ENCODE measurements at regions not wholly inside any gene's neighbourhood (a gene's known extent, or its start where the extent isn't known, plus 50 kb on each side); places are given as distances from the start of the nearest gene placed in this dataset.

DNA sequence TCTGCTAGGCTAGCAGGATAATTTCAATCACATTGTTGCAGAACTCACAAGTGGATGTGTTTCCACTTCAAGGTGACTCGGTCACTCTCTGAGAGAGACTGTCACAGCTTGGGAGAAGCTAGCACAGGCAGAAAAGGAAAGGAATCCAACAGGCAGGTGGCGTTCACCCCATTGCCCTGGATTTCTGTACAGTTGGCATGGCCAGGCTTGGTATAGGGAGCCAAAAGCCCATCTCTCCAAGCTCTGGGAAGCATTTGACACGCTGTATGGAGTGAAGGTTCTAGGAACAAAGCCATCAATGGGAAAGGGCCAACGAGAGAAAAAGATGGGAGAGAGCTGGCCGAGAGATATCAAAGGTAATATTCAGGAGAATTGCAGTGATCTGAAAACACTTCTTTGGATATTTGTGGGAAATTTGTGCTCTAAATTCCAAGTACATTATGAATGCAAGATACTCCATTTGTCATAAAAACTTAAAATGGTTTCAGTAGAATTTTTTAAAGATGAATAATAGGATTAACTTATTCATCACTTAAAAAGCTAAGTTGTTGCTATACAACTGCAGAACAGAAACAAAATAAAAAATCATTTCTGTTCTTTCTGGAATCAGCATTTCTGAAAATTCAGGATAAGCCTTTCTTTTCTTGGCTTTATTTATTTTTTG lies 223.5 kb upstream of the NTM start:
- H3F3A ChIP-seq (ENCODE audit: low read depth): no peaks in the 10 kb centered on the region
- Mint-ChIP-seq H3K4me1 (peaks cover 9% of the 10 kb centered on the region), H3K27me3 (ENCODE audit: insufficient read depth, low read depth) (peaks cover 7% of the 10 kb centered on the region), H3K4me3 (no peak overlapping the region), H3K36me3 (no peaks in the 10 kb centered on the region), H3K9me3 (no peaks in the 10 kb centered on the region), H3K27ac (no peak overlapping the region)
- H3K4me3 ChIP-seq: no peak overlapping the region
- no peaks in the 10 kb centered on the region for H3K9me3 ChIP-seq (ENCODE audit: low read depth)
- H3K4me2 ChIP-seq: no peak overlapping the region
- DNase-seq (ENCODE audit: low spot score): no peak
- TF ChIP-seq, protein P1, sequence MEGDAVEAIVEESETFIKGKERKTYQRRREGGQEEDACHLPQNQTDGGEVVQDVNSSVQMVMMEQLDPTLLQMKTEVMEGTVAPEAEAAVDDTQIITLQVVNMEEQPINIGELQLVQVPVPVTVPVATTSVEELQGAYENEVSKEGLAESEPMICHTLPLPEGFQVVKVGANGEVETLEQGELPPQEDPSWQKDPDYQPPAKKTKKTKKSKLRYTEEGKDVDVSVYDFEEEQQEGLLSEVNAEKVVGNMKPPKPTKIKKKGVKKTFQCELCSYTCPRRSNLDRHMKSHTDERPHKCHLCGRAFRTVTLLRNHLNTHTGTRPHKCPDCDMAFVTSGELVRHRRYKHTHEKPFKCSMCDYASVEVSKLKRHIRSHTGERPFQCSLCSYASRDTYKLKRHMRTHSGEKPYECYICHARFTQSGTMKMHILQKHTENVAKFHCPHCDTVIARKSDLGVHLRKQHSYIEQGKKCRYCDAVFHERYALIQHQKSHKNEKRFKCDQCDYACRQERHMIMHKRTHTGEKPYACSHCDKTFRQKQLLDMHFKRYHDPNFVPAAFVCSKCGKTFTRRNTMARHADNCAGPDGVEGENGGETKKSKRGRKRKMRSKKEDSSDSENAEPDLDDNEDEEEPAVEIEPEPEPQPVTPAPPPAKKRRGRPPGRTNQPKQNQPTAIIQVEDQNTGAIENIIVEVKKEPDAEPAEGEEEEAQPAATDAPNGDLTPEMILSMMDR (IDR thresholded peaks at IDR 0.05): no peak
- no peak for TF ChIP-seq EZH2phosphoT487 (IDR thresholded peaks at IDR 0.05)
- TF ChIP-seq EZH2 (IDR thresholded peaks at IDR 0.05): no peak
- H3K79me2 ChIP-seq (ENCODE audit: low read depth): no peaks in the 10 kb centered on the region
- peaks cover 11% of the 10 kb centered on the region for H3K4me1 ChIP-seq
- H3K27ac ChIP-seq: no peak overlapping the region
- no peak overlapping the region for H2AFZ ChIP-seq (replicated peaks)
- no peaks in the 10 kb centered on the region for H4K20me1 ChIP-seq (ENCODE audit: low read depth)
- H3K36me3 ChIP-seq: no peaks in the 10 kb centered on the region
- H3K9ac ChIP-seq: no peak overlapping the region
- no peaks in the 10 kb centered on the region for H3K27me3 ChIP-seq

DNA sequence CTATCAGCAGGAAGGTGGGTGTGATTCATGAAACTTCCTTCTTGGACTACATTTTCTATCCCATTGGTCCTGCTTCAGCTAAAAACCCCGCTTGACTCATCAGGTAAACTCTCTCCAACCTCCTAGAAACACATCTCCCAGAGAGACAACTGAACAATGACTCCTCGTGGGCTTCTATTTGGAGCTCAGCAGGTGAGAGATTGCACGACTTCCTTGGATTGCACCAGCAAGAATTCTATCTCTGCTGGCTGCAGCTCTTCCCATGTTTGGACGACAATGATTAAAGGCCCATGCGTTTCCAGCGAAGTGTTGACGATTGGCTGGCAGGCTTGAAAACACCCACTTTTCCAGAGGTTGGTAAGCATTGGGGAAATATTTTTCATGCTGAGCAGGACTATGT lies 216.1 kb upstream of the NTM start:
- peak; percentile 13 for DNase-seq (ENCODE audit: low spot score)
- no peaks in the 10 kb centered on the region for H3K36me3 Mint-ChIP-seq

GRCh38 chr11:131157678-131158077 lies 212.7 kb upstream of the NTM start:
- H3K27ac Mint-ChIP-seq: no peak overlapping the region
- Histone ChIP-seq H3K4me2 (no peak overlapping the region), H3F3A (ENCODE audit: low read depth) (peaks cover 12% of the 10 kb centered on the region), H3K4me3 (no peak overlapping the region), H3K27me3 (no peaks in the 10 kb centered on the region), H3K36me3 (no peaks in the 10 kb centered on the region), H3K9me3 (ENCODE audit: low read depth) (no peaks in the 10 kb centered on the region), H3K4me1 (peaks cover 16% of the 10 kb centered on the region), H3K9ac (no peak overlapping the region), H3K79me2 (ENCODE audit: low read depth) (no peaks in the 10 kb centered on the region), H4K20me1 (ENCODE audit: low read depth) (no peaks in the 10 kb centered on the region), H3K27ac (no peak overlapping the region), H2AFZ (replicated peaks) (no peak overlapping the region)
- peaks cover 10% of the 10 kb centered on the region for H3K4me1 Mint-ChIP-seq
- TF ChIP-seq, protein P1 (IDR thresholded peaks at IDR 0.05): no peak
- TF ChIP-seq EZH2phosphoT487 (IDR thresholded peaks at IDR 0.05) (no peak), EZH2 (IDR thresholded peaks at IDR 0.05) (no peak)
- no peaks in the 10 kb centered on the region for H3K36me3 Mint-ChIP-seq
- H3K9me3 Mint-ChIP-seq: no peaks in the 10 kb centered on the region
- no peak overlapping the region for H3K4me3 Mint-ChIP-seq
- no peak for DNase-seq (ENCODE audit: low spot score)
- H3K27me3 Mint-ChIP-seq (ENCODE audit: insufficient read depth, low read depth): peaks cover 5% of the 10 kb centered on the region

More for the DNA sequence above, 216.1 kb upstream of the NTM start:
- H3K4me3 ChIP-seq: no peak overlapping the region
- H4K20me1 ChIP-seq (ENCODE audit: low read depth): no peaks in the 10 kb centered on the region
- H3K27me3 Mint-ChIP-seq (ENCODE audit: insufficient read depth, low read depth): peaks cover 6% of the 10 kb centered on the region
- H3K27me3 ChIP-seq: no peaks in the 10 kb centered on the region
- H3K36me3 ChIP-seq: no peaks in the 10 kb centered on the region
- H3K27ac Mint-ChIP-seq: peak overlapping the region; percentile 46
- H3K79me2 ChIP-seq (ENCODE audit: low read depth): no peaks in the 10 kb centered on the region
- H3K9me3 Mint-ChIP-seq: no peaks in the 10 kb centered on the region
- H3K9me3 ChIP-seq (ENCODE audit: low read depth): no peaks in the 10 kb centered on the region
- peak overlapping the region; percentile 23 for H3K4me2 ChIP-seq
- peaks cover 23% of the 10 kb centered on the region for H3K4me1 Mint-ChIP-seq
- H3K9ac ChIP-seq: no peak overlapping the region
- no peak overlapping the region for H3K27ac ChIP-seq
- H3K4me1 ChIP-seq: peaks cover 31% of the 10 kb centered on the region
- H2AFZ ChIP-seq (replicated peaks): peak overlapping the region; percentile 70
- no peak overlapping the region for H3K4me3 Mint-ChIP-seq
- H3F3A ChIP-seq (ENCODE audit: low read depth): peaks cover 12% of the 10 kb centered on the region
- no peak for TF ChIP-seq EZH2phosphoT487 (IDR thresholded peaks at IDR 0.05)

GRCh38 chr11:131160846-131161245 lies 209.6 kb upstream of the NTM start:
- no peak overlapping the region for H3K27ac ChIP-seq
- no peaks in the 10 kb centered on the region for H3K4me1 Mint-ChIP-seq
- no peaks in the 10 kb centered on the region for H3K36me3 ChIP-seq
- H3K27me3 ChIP-seq: no peaks in the 10 kb centered on the region
- H3K9me3 Mint-ChIP-seq: no peaks in the 10 kb centered on the region
- H2AFZ ChIP-seq (replicated peaks): no peak overlapping the region
- TF ChIP-seq EZH2phosphoT487 (IDR thresholded peaks at IDR 0.05) (no peak), EZH2 (IDR thresholded peaks at IDR 0.05) (no peak)
- TF ChIP-seq, protein P1 (IDR thresholded peaks at IDR 0.05): no peak
- no peak overlapping the region for H3K4me3 ChIP-seq
- H4K20me1 ChIP-seq (ENCODE audit: low read depth): no peaks in the 10 kb centered on the region
- peaks cover 3% of the 10 kb centered on the region for H3K4me1 ChIP-seq
- H3K4me2 ChIP-seq: no peak overlapping the region
- no peak overlapping the region for H3K4me3 Mint-ChIP-seq
- peaks cover 2% of the 10 kb centered on the region for H3K27me3 Mint-ChIP-seq (ENCODE audit: insufficient read depth, low read depth)
- H3K36me3 Mint-ChIP-seq: no peaks in the 10 kb centered on the region
- H3K79me2 ChIP-seq (ENCODE audit: low read depth): no peaks in the 10 kb centered on the region
- H3K27ac Mint-ChIP-seq: no peak overlapping the region
- no peaks in the 10 kb centered on the region for H3K9me3 ChIP-seq (ENCODE audit: low read depth)
- H3K9ac ChIP-seq: no peak overlapping the region
- no peak for DNase-seq (ENCODE audit: low spot score)
- H3F3A ChIP-seq (ENCODE audit: low read depth): no peaks in the 10 kb centered on the region
